GM18511 (cell line): ENCODE measurements at regions not wholly inside any gene's neighbourhood (a gene's known extent, or its start where the extent isn't known, plus 50 kb on each side); places are given as distances from the start of the nearest gene placed in this dataset.

Experiments
- ATAC-seq: cut with Tn5 transposase; IDR thresholded peaks from one replicate; pipeline ENCODE4 v1.9.1; 2021; ENCODE audit warnings: mild to moderate bottlenecking, moderate library complexity; ENCODE audit not compliant: unreplicated experiment

DNA sequence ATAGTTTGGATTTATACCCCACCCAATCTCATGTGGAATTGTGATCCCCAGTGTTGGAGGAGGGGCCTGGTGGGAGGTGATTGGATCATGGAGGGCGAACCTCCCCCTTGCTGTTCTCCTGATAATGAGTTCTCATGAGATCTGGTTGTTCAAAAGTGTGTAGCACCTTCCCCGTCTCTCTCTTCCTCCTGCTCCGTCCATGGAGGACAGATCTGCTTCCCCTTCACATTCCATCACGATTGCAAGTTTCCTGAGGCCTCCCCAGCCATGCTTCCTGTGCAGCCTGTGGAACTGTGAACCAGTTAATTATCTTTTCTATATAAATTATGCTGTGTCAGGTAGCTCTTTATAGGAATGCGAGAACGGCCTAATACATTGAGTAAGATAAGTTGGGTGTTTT lies 518.8 kb upstream of the LCORL start:
- no peak for ATAC-seq

DNA sequence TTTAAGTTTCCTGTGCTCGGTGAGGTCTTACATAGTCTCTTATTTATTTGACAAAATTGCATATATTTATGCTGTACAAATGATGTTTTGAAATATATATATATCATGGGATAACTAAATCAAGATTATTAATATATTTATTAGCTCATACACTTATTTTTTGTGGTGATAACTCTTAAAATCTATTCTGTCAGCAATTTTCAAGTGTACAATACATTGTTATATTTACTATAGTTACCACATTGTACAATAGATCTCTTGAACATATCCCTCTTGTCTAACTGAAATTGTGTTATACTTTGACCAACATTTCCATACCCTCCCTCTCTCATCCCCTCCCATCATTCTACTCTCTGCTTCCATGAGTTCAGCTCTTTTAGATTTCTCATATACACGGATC lies 516.6 kb upstream of the LCORL start:
- ATAC-seq = no peak

DNA sequence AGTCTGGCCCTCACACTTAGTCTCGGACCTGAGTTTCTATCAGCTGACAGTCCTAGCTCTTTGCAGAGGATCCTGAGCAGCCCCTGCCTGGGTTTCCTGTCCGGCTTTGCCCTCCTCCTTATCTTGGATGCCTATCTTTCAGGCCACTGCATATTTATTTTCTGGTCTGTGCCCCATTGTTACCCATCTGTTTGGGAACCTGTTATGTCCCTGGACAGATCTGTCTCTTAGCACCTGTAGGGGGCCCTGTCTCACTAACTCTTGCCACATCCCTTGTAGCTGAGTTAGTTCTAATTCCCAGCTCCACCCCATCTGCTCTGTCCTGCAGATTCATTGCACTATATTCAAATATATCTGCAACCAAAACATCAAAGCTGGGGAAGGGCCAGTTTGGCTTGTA lies 514.9 kb upstream of the LCORL start:
- ATAC-seq = no peak

DNA sequence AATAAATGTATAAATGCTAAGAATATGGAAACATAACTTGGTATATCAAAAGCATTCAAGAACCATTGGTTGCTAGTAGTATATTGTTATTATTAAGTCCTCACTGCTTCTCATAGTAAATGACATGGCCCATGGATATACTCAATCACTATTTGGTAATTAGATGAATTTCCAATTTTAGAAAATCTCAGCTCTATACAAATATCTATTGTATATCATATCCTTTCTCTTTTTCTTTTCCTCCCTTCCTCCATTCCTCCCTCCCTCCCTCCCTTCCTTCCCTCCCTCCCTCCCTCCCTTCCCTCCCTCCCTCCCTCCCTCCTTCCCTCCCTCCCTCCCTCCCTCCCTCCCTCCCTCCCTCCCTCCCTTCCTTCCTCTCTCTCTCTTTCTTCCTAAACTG lies 514.4 kb upstream of the LCORL start:
- ATAC-seq = no peak

DNA sequence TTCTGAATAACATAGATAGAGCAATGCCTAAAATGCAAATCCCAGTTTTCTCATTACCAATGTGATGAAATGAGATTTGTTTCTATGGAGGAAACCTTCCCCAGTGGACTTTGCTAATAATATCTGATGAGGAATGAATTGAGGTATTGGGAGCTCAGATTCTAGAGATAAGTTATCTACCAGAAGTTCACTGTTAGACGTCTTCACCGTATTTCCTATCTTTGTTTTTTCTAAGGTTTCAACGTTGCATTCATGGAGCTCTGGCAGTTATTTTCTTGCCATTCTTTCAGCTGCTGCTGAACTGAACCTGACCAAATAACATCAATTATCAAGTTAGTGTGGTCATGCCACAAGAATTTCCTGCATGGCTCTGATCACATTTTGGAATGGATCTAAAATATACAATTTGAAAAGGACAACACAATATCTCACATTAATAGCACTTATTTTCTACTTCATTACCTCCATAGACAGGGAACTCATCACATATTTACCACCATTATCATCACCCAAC lies 511.8 kb upstream of the LCORL start:
- ATAC-seq = no peak

DNA sequence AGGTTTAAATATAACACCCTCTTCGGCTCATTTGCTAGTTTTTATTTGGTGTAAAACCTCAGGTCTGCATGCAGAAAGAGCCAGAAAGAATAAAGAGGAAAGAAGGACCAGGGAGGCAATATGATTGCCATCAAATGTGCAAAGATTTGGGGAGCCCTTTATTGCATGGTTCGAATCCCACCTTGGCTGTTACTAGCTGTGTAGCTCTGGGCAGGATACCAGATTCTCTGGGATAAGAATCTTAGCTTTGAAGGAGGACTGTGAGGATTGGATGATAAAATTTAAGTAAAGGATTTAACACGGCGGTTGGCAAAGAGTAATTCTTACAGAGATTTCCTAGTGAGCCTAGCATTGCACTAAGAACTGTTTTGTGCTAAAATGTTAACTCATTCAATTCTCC lies 510.2 kb upstream of the LCORL start:
- no peak for ATAC-seq

DNA sequence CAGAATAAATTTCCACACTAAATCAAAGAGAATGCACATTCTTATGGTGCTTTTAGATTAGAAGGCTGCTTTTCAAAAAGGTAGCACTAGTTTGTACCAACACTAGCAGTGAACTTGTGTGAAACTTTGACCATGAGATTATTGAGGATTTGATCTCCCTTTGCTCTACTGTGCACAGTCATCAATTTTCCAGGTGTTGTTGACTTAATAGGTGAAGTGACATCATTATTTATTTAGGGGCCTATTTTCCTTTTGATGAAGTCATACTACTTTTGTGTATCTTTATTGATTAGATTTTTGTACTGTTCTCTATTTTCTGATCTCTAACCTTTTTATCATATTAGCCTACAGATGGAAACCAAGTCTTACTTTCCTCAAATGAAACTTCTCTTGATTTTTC lies 507.9 kb upstream of the LCORL start:
- no peak for ATAC-seq

DNA sequence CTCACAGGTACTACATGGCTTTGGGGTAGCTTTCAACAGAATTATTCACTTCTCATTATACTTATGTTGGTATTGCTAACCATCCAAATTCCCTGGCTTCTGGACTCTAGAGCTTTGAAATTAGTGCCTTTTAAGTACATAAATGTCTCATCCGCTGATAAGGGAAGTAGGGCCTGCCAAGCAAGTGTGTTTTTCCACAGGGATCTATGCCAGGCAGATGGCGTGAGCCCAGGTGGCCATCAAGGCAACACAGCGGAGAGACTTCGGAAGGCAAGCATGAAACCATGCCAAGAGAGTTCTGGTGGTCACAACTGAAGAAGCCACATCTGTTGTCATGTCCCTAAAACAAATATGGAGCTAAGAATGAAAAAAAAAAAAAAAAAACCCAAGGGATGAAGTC lies 503.1 kb upstream of the LCORL start:
- no peak for ATAC-seq

DNA sequence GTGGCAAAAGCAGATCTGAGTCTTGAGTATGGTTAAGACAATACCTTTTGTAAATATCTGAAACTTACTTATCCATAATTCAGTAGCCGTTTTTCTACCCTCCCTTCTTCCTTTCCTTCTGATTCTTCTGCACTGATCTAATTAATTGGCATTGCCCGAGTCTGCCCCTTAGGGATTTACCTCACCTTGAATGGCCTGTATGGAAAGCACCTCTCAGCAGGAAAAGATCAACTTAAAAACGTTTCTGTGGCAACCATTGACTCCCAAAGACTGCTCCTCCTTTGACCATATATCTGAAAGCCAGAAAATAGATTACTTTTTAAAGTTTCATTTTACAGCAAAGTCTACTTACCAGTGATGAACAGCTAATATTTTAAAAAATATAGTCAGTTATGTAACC lies 496.5 kb upstream of the LCORL start:
- no peak for ATAC-seq

DNA sequence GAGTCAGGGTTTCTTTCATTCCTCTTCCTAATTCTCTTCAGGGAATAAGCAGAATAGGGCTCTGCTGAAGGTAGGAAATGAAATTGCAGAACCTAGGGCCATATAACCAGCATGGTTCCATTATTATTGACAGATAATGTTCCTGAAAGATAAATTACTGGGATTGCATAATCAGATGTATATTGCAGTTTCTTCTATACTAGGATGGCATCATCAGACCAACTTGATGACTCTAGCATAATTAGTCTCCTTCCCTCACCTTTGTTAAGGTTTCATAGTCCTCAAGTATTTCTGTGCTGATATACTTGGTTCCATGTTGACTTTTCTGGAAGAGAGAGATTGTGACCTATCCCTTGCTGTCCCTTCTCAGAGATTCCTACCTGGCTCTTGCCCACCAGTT lies 492.3 kb upstream of the LCORL start:
- ATAC-seq = no peak

DNA sequence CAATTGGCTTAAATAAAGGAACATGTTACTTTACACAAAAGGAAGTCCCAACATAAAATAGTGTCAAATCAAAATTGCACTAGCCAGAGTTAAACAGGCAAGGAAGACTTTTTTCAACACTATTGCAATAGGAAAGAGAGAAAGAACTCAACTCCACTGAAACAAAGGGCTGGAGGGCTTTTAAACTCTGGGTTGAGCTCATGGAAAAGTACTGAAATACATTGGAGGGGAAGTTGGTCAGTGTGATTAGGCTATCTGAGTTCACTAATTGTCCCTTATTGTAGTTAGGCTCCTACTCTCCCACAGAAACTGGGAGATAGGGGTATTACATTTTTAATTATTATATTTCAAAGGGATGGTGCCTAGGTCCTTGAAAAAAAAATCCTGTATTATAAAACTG lies 491.2 kb upstream of the LCORL start:
- no peak for ATAC-seq

DNA sequence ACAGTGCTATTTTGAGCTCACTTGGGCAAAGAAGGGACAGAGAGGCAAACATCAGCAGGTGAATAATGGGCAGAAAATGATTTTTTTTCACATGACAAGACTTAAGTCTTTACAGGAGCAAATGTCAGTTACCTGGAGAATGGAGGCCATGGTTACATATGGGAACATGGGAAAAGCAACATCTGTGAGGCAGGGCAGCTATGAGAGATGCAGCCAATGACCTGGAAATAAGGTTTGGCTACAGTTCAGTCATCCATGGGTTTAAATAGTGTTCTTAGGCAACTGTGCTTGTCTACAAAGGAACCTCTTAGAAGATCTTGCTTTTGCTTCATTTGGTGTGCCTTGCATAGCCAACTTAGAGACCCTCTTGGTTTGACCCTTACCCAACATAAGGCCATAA lies 490.2 kb upstream of the LCORL start:
- ATAC-seq = no peak

DNA sequence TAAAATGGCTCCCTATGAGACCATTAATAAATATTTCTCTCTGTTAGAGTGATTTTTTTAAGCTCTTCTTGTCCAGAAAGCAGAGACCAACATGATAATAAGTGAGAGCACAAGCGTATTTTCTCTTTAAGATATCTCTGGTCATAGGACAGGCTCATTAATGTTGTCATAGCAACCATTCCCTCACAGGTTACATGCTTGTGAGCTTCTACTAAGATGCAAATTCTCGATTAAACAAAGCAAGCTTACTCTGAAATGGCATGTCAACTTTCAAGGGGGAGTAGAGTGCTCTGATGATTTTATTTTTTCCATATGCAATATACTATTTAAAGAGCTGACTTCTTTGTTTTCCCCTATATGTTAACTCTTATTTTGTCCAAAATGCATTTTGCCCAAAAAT lies 487.2 kb upstream of the LCORL start:
- no peak for ATAC-seq

DNA sequence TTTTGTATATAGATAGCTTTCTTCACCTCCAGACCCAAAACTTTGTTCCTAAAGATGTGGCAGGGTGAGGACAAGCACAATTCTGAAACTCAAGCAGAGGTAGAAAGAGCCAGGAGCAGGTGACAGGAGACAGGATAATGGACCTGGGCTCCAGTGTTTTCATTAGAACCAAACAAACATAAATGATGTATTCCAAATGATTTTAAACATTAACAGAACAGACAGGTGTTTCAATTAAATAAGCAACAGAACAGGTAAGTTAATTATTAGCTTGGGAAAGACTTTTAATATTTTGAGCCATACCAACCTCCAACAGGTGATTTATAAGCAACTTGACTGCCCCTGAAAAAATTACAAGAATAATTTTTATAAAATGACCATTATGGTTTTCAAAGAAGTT lies 459.4 kb upstream of the LCORL start:
- no peak for ATAC-seq

DNA sequence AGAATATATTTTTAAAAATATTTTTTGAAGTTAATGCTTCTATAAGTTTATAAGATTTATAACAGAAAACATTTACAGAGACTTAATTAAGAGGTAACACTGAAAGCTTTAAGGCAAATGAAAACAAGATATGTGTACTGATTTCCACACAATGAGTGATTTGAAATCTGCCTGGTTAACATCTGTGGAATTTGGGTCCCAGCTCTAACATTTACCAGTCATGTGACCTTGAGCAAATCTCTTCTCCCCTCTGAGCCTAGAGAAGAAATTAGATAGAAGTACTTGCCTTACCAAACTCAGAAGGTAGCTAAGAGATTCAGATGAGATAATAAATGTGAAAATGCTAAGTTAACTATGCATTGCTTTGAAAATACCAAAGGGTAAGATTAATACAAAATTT lies 458.8 kb upstream of the LCORL start:
- no peak for ATAC-seq

DNA sequence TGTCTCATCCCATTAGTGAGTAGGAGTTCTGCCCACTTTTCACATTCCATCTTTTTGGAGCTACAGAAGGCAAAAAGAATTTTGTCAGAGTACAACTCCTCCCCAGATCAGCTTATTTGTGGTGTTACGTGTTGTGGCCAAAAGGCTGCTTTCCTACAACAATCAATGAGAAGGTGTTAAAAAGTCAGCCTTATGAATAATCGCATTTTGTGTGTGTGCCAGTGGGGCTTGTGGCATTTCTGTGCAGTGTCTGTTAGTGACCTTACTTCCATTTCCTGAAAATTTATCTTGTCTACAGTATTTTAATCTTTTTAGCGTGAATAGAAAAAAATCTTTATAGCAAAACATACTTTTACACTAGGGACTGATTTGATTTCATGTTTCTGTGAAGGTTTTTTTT lies 458.3 kb upstream of the LCORL start:
- ATAC-seq = no peak

DNA sequence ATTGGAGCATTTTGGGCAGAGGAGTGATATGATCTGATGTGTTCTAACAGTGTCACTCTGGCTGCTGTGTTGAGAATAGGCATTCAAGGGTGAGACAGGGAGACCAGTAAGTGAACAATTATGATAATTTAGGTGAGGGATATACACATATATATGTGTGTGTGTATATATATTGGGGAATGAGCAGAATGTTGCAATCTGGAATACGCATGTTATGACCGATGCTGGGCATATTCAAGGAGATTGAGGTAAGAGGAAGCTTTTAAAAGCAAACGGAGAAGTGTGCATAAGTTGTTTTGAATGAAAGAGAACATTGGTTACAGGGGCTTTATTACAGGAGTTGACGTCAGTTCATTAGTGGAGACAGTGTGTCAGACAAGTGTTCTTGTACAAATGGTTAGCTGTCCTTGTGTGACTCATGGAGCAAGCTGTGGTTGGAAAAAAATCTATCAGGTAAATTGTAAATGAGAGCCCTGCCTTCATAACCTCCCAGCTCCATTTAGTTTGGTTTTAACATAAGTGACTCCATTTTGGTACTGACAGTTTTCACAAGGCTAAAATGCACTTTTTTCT lies 442.5 kb upstream of the LCORL start:
- no peak for ATAC-seq

DNA sequence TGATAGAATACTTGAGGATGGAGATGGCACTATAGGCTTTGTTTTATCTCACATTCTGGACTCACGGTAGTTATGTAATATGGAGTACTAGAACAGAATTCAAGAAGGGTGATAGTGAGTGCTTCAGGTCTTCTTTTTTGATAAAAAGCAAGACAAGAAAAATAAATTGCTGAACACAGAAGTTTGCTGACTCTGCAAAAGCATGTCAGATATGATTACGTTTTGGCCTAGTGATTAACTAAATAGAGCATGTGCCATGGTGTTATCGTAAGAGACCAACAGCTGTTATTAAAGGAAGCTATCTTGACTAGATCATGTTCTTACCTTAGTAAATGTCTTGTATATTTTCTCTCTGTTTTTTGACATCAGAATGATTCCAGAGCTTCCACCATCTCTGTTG lies 436.9 kb upstream of the LCORL start:
- no peak for ATAC-seq

DNA sequence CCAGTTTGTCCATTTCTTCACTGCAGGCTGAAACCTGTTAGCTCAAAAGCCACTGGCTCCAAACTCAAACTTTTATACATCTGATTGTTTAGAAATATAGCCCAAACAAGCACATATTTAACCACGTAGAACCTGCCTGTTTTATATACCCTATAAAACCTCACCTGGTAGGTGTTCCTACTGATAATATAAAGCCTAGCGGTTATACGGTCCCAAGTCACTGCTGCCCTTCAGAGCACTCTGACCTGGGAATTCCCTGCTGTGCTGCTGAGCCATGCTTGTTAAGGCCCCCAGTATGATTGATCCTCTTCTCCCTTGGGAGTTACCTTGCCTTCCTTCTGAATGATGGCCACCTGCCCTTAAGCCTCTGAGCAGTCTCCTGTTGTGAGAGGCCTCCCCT lies 432.8 kb upstream of the LCORL start:
- no peak for ATAC-seq

DNA sequence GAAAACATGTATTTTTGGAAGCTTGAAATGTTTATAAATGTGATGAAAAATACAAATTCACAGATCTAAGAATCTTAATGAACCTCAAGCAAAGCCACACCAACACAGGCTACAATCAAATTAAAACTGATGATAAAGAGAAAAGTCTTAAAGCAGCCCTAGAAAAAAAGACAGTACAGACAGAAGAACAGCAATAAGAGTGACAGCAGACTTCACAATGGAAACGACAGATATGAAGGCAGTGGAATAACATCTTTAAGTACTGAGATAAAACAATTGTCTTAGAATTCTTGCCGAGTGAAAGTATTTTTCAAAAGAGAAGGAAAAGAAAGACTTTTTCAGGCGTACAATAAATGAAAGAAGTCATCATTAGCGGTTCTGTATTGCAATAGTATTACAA lies 423.6 kb upstream of the LCORL start:
- ATAC-seq = no peak

DNA sequence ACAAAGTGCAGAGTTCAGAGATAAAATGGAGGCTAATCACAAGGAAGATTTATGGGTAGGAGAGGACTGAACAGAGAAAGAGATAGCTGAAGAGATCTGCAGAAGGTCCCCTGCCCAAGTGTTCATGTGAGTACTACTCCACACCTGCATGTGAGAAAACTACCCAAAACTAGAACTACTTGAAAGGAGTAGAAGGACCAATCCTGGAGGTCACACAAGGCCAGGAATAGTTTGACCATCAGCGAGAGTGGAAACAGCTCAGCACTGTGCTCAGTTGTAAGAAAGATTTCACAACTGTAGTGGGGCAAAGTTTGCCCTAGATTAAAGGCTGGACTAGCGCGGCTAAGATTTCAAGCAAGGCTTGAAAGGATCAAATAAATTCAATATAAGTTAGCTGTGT lies 422.7 kb upstream of the LCORL start:
- ATAC-seq = no peak

DNA sequence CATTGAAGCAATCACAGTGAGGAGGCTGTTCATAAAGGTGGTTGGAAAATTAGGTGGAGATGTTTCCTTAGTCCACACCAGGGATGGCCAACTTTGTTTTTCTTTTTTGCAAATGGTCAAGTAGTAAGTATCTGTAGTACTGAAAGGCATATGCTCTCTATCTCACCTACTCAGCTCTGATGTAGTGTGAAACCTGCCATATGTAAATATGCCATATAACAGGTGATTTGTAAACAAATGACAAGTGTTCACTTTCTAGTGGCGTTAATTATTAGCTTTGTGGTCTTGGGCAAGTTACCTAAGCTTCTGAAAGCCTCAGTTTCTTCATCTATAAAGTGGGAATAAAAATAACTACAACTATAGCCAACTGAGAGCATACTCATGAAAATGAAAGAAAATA lies 421.4 kb upstream of the LCORL start:
- no peak for ATAC-seq

DNA sequence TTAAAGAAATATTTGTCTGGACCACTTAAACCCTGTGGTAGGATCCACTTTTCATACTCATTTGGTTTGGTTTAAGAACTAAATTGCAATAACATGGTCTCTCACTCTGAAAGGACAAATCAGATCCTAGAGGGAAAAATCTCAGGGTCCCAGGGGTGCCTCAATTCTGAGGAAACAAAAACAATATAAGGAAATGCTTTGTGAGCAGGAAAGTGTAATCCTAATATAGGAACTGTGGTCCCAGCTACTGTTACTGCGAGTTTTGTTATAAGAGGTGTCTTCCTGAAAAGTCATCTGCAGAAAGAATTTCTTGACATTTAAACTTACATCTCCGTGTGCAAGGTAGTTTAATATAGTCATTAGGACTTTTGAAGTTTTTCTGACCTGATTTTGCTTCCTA lies 420.1 kb upstream of the LCORL start:
- no peak for ATAC-seq

DNA sequence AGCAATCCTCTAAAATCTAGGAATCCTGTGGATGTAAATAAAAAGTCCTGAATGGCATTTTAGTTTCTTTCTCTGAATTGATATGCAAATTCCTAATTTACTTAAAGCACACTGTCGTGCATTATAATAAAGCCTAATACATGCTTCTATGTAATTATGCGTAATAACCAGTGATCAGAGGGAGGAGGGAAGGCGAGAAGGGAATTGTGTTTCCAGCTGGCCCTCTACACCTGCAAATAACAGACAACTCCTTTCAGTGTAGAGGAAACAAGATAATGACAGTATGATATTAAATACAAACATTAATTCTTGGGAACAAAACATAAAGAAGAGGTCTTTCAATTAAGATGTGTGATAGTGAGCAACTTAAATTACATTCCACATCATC lies 419.6 kb upstream of the LCORL start:
- no peak for ATAC-seq
